Smooth muscle cell (in vitro differentiated cells): ENCODE measurements at regions not wholly inside any gene's neighbourhood (a gene's known extent, or its start where the extent isn't known, plus 50 kb on each side); places are given as distances from the start of the nearest gene placed in this dataset.
"Not testable (repeated sequence)": the region's sequence is repeated elsewhere in the genome, so short reads cannot be mapped to it uniquely, and the experiment has no call there.

ENCODE experiments used
- DNase-seq: peaks from one replicate; lab custom pipeline; 2025; ENCODE audit not compliant: unreplicated experiment; lab: John Stamatoyannopoulos, UW
- H2AFZ ChIP-seq: fragments of 200-600 bp; sonication (generic); 2 replicates; pipeline ENCODE4 v1.6.0; 2016; ENCODE audit warnings: antibody characterized with exemption, low read depth, mild to moderate bottlenecking
- H3F3A ChIP-seq: fragments of 200-600 bp; sonication (generic); 2 replicates; pipeline ENCODE4 v1.6.0; 2017; ENCODE audit warnings: antibody characterized with exemption, low read depth
- H3K27ac ChIP-seq: fragments of 200-600 bp; sonication (generic); 2 replicates; pipeline ENCODE4 v1.5.1; 2016; ENCODE audit warnings: low read depth, mild to moderate bottlenecking
- H3K27me3 ChIP-seq: fragments of 200-600 bp; sonication (generic); 2 replicates; pipeline ENCODE4 v1.6.1; 2016; ENCODE audit warnings: low read depth, mild to moderate bottlenecking
- H3K36me3 ChIP-seq: fragments of 200-600 bp; sonication (generic); 2 replicates; pipeline ENCODE4 v1.5.1; 2016; ENCODE audit warnings: low read depth
- H3K4me1 ChIP-seq: fragments of 200-600 bp; sonication (generic); 2 replicates; pipeline ENCODE4 v1.5.1; 2016; ENCODE audit warnings: low read depth
- H3K4me2 ChIP-seq: fragments of 200-600 bp; sonication (generic); 2 replicates; pipeline ENCODE4 v1.6.0; 2016; ENCODE audit warnings: mild to moderate bottlenecking
- H3K4me3 ChIP-seq: fragments of 200-600 bp; sonication (generic); 2 replicates; pipeline ENCODE4 v1.5.1; 2016; ENCODE audit warnings: mild to moderate bottlenecking
- H3K79me2 ChIP-seq: fragments of 200-600 bp; sonication (generic); 2 replicates; pipeline ENCODE4 v1.6.0; 2016; ENCODE audit warnings: low read depth, mild to moderate bottlenecking
- H3K9ac ChIP-seq: fragments of 200-600 bp; sonication (generic); 2 replicates; pipeline ENCODE4 v1.6.0; 2016; ENCODE audit warnings: low read depth
- H3K9me3 ChIP-seq: fragments of 200-600 bp; sonication (generic); replicated peaks from 2 replicates; pipeline ENCODE4 v1.5.1; 2016; ENCODE audit warnings: low read depth
- H4K20me1 ChIP-seq: fragments of 200-600 bp; sonication (generic); 2 replicates; pipeline ENCODE4 v1.6.0; 2016; ENCODE audit warnings: low read depth
- WGBS: methylation state at CpG from one replicate; pipeline ENCODE4 v1.1.7; 2016; ENCODE audit warnings: low lambda C conversion rate; 5-methylcytosine and 5-hydroxymethylcytosine counted together
- TF ChIP-seq, protein P1 (sequence below): fragments of 200-600 bp; sonication (generic); IDR thresholded peaks from 2 replicates; pipeline ENCODE4 v1.5.1; 2017; ENCODE audit warnings: borderline replicate concordance, mild to moderate bottlenecking, antibody characterized with exemption; ENCODE audit not compliant: insufficient read depth, poor library complexity, severe bottlenecking

DNA sequence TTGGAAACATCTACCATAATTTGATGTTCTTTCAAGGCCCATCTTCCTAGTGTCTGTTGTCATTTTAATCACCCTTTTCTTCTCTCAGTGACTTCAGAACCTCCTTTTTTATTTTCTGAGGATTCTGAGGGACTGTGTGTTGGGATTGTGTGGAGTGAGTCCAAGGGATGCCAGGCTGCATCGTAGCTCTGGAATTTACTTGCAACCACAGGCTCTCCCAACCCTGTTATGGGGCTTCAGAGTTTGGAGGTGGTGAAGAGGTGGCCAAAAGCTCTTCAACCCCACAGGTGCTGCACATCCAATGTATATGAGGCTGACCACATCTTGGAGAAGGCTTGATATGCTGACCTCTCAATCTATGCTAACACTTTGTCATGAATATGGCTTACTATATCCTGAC lies 79.5 kb upstream of the GPR141 start:
- H3F3A ChIP-seq, result no peaks in the 10 kb centered on the region

DNA sequence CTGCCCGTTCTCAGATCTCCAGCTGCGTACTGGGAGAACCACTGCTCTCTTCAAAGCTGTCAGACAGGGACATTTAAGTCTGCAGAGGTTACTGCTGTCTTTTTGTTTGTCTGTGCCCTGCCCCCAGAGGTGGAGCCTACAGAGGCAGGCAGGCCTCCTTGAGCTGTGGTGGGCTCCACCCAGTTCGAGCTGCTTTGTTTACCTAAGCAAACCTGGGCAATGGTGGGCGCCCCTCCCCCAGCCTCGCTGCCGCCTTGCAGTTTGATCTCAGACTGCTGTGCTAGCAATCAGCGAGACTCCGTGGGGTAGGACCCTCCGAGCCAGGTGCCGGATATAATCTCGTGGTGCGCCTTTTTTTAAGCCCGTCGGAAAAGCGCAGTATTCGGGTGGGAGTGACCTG lies 66.2 kb upstream of the GPR141 start:
- H3K79me2 ChIP-seq, H3K27me3 ChIP-seq, H3K9me3 ChIP-seq, H3K9ac ChIP-seq, DNase-seq, H4K20me1 ChIP-seq, H3F3A ChIP-seq, H3K27ac ChIP-seq, H3K4me1 ChIP-seq, H3K36me3 ChIP-seq: not testable (repeated sequence)
- WGBS, result 28% methylated on average over 14 of the region's 16 CpGs
- peak overlapping the region; percentile 50 for H3K4me3 ChIP-seq
- peak overlapping the region; percentile 84 for H3K4me2 ChIP-seq
- peak overlapping the region; percentile 95 for H2AFZ ChIP-seq

More for the DNA sequence above, 79.5 kb upstream of the GPR141 start:
- Histone ChIP-seq H3K27me3 (no peaks in the 10 kb centered on the region), H3K9ac (no peak overlapping the region), H3K9me3 (no peaks in the 10 kb centered on the region), H3K36me3 (no peaks in the 10 kb centered on the region), H3K27ac (no peak overlapping the region), H3K4me2 (no peak overlapping the region), H4K20me1 (no peaks in the 10 kb centered on the region), H3K4me1 (no peaks in the 10 kb centered on the region), H2AFZ (no peak overlapping the region), H3K4me3 (no peak overlapping the region), H3K79me2 (no peaks in the 10 kb centered on the region)
- no peak for DNase-seq
- TF ChIP-seq, protein P1, sequence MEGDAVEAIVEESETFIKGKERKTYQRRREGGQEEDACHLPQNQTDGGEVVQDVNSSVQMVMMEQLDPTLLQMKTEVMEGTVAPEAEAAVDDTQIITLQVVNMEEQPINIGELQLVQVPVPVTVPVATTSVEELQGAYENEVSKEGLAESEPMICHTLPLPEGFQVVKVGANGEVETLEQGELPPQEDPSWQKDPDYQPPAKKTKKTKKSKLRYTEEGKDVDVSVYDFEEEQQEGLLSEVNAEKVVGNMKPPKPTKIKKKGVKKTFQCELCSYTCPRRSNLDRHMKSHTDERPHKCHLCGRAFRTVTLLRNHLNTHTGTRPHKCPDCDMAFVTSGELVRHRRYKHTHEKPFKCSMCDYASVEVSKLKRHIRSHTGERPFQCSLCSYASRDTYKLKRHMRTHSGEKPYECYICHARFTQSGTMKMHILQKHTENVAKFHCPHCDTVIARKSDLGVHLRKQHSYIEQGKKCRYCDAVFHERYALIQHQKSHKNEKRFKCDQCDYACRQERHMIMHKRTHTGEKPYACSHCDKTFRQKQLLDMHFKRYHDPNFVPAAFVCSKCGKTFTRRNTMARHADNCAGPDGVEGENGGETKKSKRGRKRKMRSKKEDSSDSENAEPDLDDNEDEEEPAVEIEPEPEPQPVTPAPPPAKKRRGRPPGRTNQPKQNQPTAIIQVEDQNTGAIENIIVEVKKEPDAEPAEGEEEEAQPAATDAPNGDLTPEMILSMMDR, result no peak
- 9% methylated on average over 1 of the region's 1 CpG for WGBS

DNA sequence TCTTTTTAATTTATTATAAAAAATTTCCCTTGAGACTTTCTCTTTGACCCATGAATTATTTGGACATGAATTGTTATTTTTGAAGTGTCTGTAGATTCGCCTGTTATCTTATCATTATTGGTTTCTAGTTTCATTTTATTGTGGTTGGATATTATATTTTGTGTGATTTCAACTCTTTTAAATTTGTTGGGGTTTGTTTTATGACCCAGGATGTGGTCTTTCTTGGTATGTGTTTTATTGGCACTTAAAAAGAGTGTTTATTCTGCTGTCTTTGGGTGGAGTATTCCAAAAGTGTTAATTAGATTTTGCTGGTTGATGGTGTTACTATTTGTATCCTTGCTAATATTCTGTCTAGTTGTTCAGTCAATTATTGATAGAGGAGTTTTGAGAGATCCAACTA lies 50.5 kb upstream of the GPR141 start:
- TF ChIP-seq, protein P1, result no peak
- no peak overlapping the region for H2AFZ ChIP-seq
- 31% methylated on average over 1 of the region's 1 CpG for WGBS

More for the DNA sequence above, 50.5 kb upstream of the GPR141 start:
- H3K4me3 ChIP-seq, result no peak overlapping the region
- no peak overlapping the region for H3K4me2 ChIP-seq
- H4K20me1 ChIP-seq, result no peaks in the 10 kb centered on the region
- H3K9me3 ChIP-seq, result no peaks in the 10 kb centered on the region
- H3K4me1 ChIP-seq, result no peaks in the 10 kb centered on the region
- no peaks in the 10 kb centered on the region for H3K27me3 ChIP-seq
- no peaks in the 10 kb centered on the region for H3K36me3 ChIP-seq
- no peak overlapping the region for H3K27ac ChIP-seq
- no peaks in the 10 kb centered on the region for H3F3A ChIP-seq
- H3K9ac ChIP-seq, result no peak overlapping the region
- DNase-seq, result no peak
- no peaks in the 10 kb centered on the region for H3K79me2 ChIP-seq
